ENCODE measurements at regions not wholly inside any gene's neighbourhood (a gene's known extent, or its start where the extent isn't known, plus 50 kb on each side); places are given as distances from the start of the nearest gene placed in this dataset.
A peak's percentile ranks its signal among the peaks of the same experiment; 100 is the strongest.

DNA sequence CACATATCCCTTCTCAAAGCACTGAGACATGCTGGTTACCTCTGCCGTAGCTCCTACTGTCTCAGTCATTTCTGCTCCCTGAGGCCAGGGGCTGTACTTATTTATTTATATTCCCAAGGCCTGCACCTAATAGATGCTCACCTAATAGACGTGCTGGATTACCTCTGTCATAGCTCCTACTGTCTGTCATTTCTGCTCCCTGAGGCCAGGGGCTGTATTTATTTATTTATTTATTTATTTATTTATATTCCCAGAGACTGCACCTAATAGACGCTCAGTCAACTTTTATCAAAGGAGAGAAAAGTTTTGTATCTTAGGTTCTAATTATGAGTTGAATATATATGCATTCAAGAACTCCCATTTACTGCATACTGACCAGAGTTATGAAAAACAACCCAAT lies 414.0 kb upstream of the TRIB2 start:
- ATAC-seq (no peak), DNase-seq (no peak)
- TF ChIP-seq, protein P1, sequence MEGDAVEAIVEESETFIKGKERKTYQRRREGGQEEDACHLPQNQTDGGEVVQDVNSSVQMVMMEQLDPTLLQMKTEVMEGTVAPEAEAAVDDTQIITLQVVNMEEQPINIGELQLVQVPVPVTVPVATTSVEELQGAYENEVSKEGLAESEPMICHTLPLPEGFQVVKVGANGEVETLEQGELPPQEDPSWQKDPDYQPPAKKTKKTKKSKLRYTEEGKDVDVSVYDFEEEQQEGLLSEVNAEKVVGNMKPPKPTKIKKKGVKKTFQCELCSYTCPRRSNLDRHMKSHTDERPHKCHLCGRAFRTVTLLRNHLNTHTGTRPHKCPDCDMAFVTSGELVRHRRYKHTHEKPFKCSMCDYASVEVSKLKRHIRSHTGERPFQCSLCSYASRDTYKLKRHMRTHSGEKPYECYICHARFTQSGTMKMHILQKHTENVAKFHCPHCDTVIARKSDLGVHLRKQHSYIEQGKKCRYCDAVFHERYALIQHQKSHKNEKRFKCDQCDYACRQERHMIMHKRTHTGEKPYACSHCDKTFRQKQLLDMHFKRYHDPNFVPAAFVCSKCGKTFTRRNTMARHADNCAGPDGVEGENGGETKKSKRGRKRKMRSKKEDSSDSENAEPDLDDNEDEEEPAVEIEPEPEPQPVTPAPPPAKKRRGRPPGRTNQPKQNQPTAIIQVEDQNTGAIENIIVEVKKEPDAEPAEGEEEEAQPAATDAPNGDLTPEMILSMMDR (IDR thresholded peaks at IDR 0.05) = no peak
- Histone ChIP-seq H3K4me1 (no peaks in the 10 kb centered on the region), H3K36me3 (no peaks in the 10 kb centered on the region), H3K27ac (no peak overlapping the region), H3K27me3 (no peaks in the 10 kb centered on the region), H3K4me3 (no peak overlapping the region), H3K9me3 (no peaks in the 10 kb centered on the region)
- intact Hi-C loops (cut with DNase I) = no loop called here

DNA sequence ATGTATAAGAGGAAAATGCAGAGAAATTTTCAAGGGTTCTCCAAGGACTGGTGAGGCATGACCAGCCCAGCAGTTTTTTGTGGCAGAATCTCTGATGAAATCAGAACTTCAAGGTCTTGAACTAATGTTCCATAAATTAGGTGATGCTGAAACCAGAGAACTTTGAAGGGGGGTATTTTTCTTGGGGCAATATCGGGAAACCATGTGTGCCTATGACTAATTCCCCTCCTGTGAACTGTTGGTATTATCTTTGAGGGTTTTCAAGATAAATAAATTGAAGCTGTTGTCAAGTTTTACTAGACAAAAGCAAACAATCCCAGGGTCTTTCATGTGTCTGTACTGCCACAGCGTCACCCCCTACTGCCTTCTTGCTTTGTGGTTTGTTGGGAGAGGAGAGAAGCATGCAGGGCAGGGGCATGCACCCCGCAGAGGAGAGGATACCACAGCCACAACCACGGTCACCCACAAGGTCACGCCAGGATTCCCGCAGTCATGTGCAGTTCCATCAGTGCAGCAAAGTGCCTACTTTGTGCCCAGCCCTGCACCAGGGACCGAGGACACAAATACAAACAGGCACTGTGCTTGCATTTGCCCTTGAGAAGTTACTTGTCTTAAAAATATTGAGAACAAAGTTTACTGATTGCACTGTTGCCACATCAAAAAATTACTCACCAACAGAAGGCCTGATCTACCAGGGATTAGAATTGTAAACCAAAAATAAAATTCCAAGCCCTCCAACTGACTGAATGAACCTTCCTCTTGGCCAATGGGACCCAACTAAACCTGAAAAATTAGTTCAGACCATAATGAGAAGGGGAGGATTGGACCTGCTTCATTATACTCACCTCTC lies 413.3 kb upstream of the TRIB2 start:
- intact Hi-C loops (cut with DNase I) = no loop called here
- Histone ChIP-seq H3K9me3 (no peaks in the 10 kb centered on the region), H3K27me3 (no peaks in the 10 kb centered on the region), H3K27ac (no peak overlapping the region), H3K4me3 (no peak overlapping the region), H3K4me1 (no peaks in the 10 kb centered on the region), H3K36me3 (no peaks in the 10 kb centered on the region)
- ATAC-seq (no peak), DNase-seq (no peak)
- TF ChIP-seq, protein P1 (IDR thresholded peaks at IDR 0.05) = no peak

DNA sequence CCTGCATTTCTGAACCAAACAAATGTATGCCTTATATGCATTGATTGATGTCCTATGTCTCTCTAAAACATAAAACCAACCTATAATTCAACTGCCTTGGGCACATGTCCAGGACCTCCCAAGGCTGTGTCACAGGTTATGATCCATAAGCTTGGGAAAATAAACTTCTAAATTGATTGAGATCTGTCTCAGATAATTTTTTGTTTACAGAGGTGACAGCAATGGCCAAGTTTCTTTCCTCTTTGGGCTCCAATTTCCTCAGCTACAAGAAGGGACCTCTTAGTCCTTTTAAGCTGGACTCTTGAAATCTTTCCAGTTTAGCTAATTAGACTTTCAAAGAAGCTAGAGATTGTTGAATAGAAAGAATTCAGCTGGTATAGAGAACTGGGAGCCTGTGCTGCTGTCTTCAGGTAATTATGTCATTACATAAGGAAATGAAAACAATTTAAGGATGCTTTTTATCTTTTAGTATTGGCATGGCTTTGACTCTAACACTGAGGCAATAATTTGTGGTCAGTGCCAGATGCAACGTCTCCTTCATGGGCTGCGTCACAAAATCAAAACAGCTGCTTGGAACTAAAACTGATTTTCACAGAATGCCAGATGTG lies 412.1 kb upstream of the TRIB2 start:
- Histone ChIP-seq H3K9me3 (no peaks in the 10 kb centered on the region), H3K27me3 (no peaks in the 10 kb centered on the region), H3K27ac (no peak overlapping the region), H3K4me1 (no peaks in the 10 kb centered on the region), H3K4me3 (no peak overlapping the region), H3K36me3 (no peaks in the 10 kb centered on the region)
- no peak for ATAC-seq
- TF ChIP-seq, protein P1 (IDR thresholded peaks at IDR 0.05) = no peak
- intact Hi-C loops (cut with DNase I) = no loop called here
- peak in 1 of 4 donors; percentile 48 for DNase-seq

DNA sequence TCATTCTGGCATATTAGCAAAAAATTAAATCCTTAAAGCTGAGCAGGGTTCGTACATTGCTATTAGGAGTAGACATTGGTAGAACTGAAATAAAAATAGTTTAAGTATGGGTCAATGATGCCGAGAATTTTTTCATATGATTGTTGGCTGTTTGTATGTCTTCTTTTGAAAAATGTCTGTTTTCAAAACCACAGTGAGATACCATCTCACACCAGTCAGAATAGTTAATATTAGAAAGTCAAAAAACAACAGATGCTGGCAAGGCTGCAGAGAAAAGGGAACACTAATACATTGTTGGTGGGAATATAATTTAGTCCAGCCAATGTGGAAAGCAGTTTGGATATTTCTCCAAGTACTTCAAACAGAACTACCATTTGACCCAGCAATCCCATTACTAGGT lies 410.8 kb upstream of the TRIB2 start:
- H3K27me3 ChIP-seq = no peaks in the 10 kb centered on the region
- no peaks in the 10 kb centered on the region for H3K36me3 ChIP-seq
- no peak overlapping the region for H3K27ac ChIP-seq
- intact Hi-C loops (cut with DNase I) = no loop called here
- TF ChIP-seq, protein P1 (IDR thresholded peaks at IDR 0.05) = no peak
- no peak overlapping the region for H3K4me3 ChIP-seq
- no peaks in the 10 kb centered on the region for H3K9me3 ChIP-seq
- H3K4me1 ChIP-seq = no peaks in the 10 kb centered on the region
- no peak for ATAC-seq
- DNase-seq = no peak

DNA sequence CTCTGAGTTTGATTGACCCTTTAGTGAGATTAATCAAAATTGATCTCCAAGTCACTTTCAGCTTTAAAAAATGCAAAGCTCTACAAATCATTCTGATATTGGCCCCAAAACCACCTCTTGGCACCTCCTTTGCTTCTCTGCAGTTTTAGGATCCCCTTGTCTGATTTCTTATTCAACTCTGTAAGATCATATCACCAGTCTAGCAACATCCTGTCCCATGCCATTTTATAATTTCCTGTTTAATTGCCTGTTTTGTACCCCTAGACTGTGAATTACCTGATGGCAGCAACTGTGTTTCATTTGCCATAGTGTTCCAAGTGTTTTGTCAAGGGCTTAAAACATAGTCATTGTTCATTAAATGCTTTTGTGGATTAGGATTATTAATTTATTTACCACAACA lies 406.3 kb upstream of the TRIB2 start:
- intact Hi-C loops (cut with DNase I) = no loop called here
- Histone ChIP-seq H3K9me3 (no peaks in the 10 kb centered on the region), H3K4me3 (no peak overlapping the region), H3K27me3 (no peaks in the 10 kb centered on the region), H3K27ac (no peak overlapping the region), H3K4me1 (peaks cover 0 to 5% of the 10 kb centered on the region in 2 donors), H3K36me3 (no peaks in the 10 kb centered on the region)
- TF ChIP-seq, protein P1 (IDR thresholded peaks at IDR 0.05) = no peak
- DNase-seq = no peak
- ATAC-seq = no peak

Data from left lung (tissue), 4 donors.